ENCODE measurements at regions not wholly inside any gene's neighbourhood (a gene's known extent, or its start where the extent isn't known, plus 50 kb on each side); places are given as distances from the start of the nearest gene placed in this dataset.

DNA sequence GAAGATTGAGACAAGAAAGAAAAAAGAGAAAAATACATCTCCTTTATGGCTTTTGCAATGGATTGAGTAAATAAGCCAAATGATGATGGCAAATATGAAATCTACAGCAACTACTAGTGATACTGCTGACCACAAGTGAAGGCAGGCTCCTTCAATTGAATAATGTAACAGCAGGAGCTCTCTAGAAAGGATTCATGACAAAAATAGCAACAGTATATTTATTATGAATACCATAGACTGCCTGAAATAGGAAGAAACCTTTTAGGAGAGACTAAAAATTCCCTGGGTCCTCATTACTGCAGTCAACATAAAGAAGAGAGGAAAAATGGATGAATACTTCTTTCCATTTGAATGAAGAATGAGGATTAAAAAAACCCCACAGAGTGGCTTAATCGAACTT is 306.8 kb upstream of the ANXA10 start (continued):
- TF ChIP-seq, protein P1, sequence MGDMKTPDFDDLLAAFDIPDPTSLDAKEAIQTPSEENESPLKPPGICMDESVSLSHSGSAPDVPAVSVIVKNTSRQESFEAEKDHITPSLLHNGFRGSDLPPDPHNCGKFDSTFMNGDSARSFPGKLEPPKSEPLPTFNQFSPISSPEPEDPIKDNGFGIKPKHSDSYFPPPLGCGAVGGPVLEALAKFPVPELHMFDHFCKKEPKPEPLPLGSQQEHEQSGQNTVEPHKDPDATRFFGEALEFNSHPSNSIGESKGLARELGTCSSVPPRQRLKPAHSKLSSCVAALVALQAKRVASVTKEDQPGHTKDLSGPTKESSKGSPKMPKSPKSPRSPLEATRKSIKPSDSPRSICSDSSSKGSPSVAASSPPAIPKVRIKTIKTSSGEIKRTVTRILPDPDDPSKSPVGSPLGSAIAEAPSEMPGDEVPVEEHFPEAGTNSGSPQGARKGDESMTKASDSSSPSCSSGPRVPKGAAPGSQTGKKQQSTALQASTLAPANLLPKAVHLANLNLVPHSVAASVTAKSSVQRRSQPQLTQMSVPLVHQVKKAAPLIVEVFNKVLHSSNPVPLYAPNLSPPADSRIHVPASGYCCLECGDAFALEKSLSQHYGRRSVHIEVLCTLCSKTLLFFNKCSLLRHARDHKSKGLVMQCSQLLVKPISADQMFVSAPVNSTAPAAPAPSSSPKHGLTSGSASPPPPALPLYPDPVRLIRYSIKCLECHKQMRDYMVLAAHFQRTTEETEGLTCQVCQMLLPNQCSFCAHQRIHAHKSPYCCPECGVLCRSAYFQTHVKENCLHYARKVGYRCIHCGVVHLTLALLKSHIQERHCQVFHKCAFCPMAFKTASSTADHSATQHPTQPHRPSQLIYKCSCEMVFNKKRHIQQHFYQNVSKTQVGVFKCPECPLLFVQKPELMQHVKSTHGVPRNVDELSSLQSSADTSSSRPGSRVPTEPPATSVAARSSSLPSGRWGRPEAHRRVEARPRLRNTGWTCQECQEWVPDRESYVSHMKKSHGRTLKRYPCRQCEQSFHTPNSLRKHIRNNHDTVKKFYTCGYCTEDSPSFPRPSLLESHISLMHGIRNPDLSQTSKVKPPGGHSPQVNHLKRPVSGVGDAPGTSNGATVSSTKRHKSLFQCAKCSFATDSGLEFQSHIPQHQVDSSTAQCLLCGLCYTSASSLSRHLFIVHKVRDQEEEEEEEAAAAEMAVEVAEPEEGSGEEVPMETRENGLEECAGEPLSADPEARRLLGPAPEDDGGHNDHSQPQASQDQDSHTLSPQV (IDR thresholded peaks at IDR 0.05) = no peak
- TF ChIP-seq NFYB (IDR thresholded peaks at IDR 0.05; ENCODE audit: insufficient read depth, low read depth, low read length) (no peak), TAF1 (IDR thresholded peaks at IDR 0.05; ENCODE audit: borderline replicate concordance, low read depth, low read length) (no peak), RFX5 (IDR thresholded peaks at IDR 0.05; ENCODE audit: low read depth, low read length) (no peak), SMAD5 (IDR thresholded peaks at IDR 0.05; ENCODE audit: low read depth) (no peak)

DNA sequence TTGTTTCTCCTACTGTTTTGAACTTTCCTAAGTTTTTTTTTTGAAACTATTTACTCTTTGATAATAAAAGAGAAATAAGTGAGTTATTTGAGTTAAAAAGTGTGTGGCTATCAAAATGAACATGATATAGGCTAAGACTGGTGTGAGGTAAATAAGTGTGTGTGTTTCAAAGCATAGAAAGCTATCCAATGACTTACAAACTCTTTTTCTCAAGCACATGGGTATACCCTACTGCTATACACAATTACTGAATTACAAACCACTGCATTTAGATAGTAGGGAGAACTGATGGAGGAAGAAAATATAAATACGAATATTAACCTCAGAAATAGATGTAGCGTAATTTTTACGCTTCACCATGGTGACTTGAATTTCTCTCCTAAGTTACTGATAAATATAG is 305.8 kb upstream of the ANXA10 start:
- no peak for ATAC-seq
- H3K27ac ChIP-seq (ENCODE audit: control insufficient read depth, insufficient read depth) = no peak overlapping the region
- H3K4me2 ChIP-seq (ENCODE audit: control insufficient read depth, insufficient read depth) = no peak overlapping the region
- CTCF ChIA-PET = no interaction called here
- no peak overlapping the region for H2AFZ ChIP-seq (ENCODE audit: control insufficient read depth, low read depth, low read length)
- no peaks in the 10 kb centered on the region for H3K79me2 ChIP-seq (ENCODE audit: control insufficient read depth, insufficient read depth, low read length)
- in situ Hi-C loops (cut with MboI) = no loop called here
- intact Hi-C loops (cut with micrococcal nuclease; ENCODE audit: unreplicated experiment) = no loop called here
- 48% methylated on average over 3 of the region's 3 CpGs for WGBS (ENCODE audit: insufficient coverage, insufficient replicate concordance, low lambda C conversion rate, missing lambda C conversion rate)
- SMC1A ChIA-PET (ENCODE audit: uncharacterized antibody, unreplicated experiment) = interaction anchor here (1.2 kb wide), 1 partner anchor 13 kb away, joined by 3 read pairs; no protein-coding TSS in a partner anchor
- H3K27me3 ChIP-seq (replicated peaks in 1 of 2; ENCODE audit: control insufficient read depth in 2 of 2, insufficient read depth in 2 of 2, low read length in 1 of 2) = no peaks in the 10 kb centered on the region
- H3K36me3 ChIP-seq (ENCODE audit: control insufficient read depth in 2 of 2, insufficient read depth in 2 of 2, low read length in 1 of 2) = no peaks in the 10 kb centered on the region
- no peaks in the 10 kb centered on the region for H3K4me1 ChIP-seq (ENCODE audit: control insufficient read depth, insufficient read depth, low read length)
- no peak for FAIRE-seq
- no peak for DNase-seq (ENCODE audit: low read depth, low spot score)
- H3K9ac ChIP-seq (ENCODE audit: control insufficient read depth, insufficient read depth, low read length) = no peak overlapping the region
- POLR2A ChIA-PET = no interaction called here
- no peaks in the 10 kb centered on the region for H4K20me1 ChIP-seq (ENCODE audit: control insufficient read depth, insufficient read depth)
- BruUV-seq (replicated peaks) = no TSS peak
- RAD21 ChIA-PET (ENCODE audit: unreplicated experiment) = no interaction called here
- no peak overlapping the region for H3K4me3 ChIP-seq
- no peaks in the 10 kb centered on the region for H3K9me3 ChIP-seq (replicated peaks; ENCODE audit: control insufficient read depth, insufficient read depth, low read length)
- TF ChIP-seq, protein P2, sequence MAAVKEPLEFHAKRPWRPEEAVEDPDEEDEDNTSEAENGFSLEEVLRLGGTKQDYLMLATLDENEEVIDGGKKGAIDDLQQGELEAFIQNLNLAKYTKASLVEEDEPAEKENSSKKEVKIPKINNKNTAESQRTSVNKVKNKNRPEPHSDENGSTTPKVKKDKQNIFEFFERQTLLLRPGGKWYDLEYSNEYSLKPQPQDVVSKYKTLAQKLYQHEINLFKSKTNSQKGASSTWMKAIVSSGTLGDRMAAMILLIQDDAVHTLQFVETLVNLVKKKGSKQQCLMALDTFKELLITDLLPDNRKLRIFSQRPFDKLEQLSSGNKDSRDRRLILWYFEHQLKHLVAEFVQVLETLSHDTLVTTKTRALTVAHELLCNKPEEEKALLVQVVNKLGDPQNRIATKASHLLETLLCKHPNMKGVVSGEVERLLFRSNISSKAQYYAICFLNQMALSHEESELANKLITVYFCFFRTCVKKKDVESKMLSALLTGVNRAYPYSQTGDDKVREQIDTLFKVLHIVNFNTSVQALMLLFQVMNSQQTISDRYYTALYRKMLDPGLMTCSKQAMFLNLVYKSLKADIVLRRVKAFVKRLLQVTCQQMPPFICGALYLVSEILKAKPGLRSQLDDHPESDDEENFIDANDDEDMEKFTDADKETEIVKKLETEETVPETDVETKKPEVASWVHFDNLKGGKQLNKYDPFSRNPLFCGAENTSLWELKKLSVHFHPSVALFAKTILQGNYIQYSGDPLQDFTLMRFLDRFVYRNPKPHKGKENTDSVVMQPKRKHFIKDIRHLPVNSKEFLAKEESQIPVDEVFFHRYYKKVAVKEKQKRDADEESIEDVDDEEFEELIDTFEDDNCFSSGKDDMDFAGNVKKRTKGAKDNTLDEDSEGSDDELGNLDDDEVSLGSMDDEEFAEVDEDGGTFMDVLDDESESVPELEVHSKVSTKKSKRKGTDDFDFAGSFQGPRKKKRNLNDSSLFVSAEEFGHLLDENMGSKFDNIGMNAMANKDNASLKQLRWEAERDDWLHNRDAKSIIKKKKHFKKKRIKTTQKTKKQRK (IDR thresholded peaks at IDR 0.05; ENCODE audit: low read depth, low read length) = no peak
- TF ChIP-seq NFYA (IDR thresholded peaks at IDR 0.05; ENCODE audit: borderline replicate concordance, low read depth, low read length) = no peak
- no peak for TF ChIP-seq EGR1 (IDR thresholded peaks at IDR 0.05; ENCODE audit: borderline replicate concordance in 1 of 2, low read depth in 2 of 2, low read length in 2 of 2)
- no peak for TF ChIP-seq ETV6 (conservative IDR thresholded peaks at IDR 0.05 in 1 of 2, IDR thresholded peaks at IDR 0.05 in 1 of 2; ENCODE audit: borderline replicate concordance in 1 of 2, low read depth in 1 of 2)
- no peak for TF ChIP-seq POLR2A (IDR thresholded peaks at IDR 0.05; ENCODE audit: low read depth, low read length)
- TF ChIP-seq, protein P3, sequence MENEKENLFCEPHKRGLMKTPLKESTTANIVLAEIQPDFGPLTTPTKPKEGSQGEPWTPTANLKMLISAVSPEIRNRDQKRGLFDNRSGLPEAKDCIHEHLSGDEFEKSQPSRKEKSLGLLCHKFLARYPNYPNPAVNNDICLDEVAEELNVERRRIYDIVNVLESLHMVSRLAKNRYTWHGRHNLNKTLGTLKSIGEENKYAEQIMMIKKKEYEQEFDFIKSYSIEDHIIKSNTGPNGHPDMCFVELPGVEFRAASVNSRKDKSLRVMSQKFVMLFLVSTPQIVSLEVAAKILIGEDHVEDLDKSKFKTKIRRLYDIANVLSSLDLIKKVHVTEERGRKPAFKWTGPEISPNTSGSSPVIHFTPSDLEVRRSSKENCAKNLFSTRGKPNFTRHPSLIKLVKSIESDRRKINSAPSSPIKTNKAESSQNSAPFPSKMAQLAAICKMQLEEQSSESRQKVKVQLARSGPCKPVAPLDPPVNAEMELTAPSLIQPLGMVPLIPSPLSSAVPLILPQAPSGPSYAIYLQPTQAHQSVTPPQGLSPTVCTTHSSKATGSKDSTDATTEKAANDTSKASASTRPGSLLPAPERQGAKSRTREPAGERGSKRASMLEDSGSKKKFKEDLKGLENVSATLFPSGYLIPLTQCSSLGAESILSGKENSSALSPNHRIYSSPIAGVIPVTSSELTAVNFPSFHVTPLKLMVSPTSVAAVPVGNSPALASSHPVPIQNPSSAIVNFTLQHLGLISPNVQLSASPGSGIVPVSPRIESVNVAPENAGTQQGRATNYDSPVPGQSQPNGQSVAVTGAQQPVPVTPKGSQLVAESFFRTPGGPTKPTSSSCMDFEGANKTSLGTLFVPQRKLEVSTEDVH (IDR thresholded peaks at IDR 0.05; ENCODE audit: low read depth, partially characterized antibody) = no peak
- no peak for TF ChIP-seq CHD1 (IDR thresholded peaks at IDR 0.05; ENCODE audit: low read depth, low read length)
- no peak for TF ChIP-seq TCF12 (IDR thresholded peaks at IDR 0.05; ENCODE audit: low read depth, low read length)
- no peak for TF ChIP-seq SPI1 (IDR thresholded peaks at IDR 0.05; ENCODE audit: borderline replicate concordance, insufficient read depth, low read depth, low read length)

Measured in GM12878 (cell line).